ENCODE measurements at regions not wholly inside any gene's neighbourhood (a gene's known extent, or its start where the extent isn't known, plus 50 kb on each side); places are given as distances from the start of the nearest gene placed in this dataset.

- TF ChIP-seq, protein P1, sequence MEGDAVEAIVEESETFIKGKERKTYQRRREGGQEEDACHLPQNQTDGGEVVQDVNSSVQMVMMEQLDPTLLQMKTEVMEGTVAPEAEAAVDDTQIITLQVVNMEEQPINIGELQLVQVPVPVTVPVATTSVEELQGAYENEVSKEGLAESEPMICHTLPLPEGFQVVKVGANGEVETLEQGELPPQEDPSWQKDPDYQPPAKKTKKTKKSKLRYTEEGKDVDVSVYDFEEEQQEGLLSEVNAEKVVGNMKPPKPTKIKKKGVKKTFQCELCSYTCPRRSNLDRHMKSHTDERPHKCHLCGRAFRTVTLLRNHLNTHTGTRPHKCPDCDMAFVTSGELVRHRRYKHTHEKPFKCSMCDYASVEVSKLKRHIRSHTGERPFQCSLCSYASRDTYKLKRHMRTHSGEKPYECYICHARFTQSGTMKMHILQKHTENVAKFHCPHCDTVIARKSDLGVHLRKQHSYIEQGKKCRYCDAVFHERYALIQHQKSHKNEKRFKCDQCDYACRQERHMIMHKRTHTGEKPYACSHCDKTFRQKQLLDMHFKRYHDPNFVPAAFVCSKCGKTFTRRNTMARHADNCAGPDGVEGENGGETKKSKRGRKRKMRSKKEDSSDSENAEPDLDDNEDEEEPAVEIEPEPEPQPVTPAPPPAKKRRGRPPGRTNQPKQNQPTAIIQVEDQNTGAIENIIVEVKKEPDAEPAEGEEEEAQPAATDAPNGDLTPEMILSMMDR (IDR thresholded peaks at IDR 0.05): no peak
- TF ChIP-seq, protein P2, sequence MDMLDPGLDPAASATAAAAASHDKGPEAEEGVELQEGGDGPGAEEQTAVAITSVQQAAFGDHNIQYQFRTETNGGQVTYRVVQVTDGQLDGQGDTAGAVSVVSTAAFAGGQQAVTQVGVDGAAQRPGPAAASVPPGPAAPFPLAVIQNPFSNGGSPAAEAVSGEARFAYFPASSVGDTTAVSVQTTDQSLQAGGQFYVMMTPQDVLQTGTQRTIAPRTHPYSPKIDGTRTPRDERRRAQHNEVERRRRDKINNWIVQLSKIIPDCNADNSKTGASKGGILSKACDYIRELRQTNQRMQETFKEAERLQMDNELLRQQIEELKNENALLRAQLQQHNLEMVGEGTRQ (IDR thresholded peaks at IDR 0.05): no peak
- TF ChIP-seq EP300 (IDR thresholded peaks at IDR 0.05) (no peak), SREBF2 (IDR thresholded peaks at IDR 0.05) (no peak), POLR2A (IDR thresholded peaks at IDR 0.05; ENCODE audit: low read length) (no peak), HEYL (CRISPR knock-in tag; IDR thresholded peaks at IDR 0.05) (no peak), RNF2 (IDR thresholded peaks at IDR 0.05; ENCODE audit: borderline replicate concordance, low read depth) (no peak)
- TF ChIP-seq, protein P3, sequence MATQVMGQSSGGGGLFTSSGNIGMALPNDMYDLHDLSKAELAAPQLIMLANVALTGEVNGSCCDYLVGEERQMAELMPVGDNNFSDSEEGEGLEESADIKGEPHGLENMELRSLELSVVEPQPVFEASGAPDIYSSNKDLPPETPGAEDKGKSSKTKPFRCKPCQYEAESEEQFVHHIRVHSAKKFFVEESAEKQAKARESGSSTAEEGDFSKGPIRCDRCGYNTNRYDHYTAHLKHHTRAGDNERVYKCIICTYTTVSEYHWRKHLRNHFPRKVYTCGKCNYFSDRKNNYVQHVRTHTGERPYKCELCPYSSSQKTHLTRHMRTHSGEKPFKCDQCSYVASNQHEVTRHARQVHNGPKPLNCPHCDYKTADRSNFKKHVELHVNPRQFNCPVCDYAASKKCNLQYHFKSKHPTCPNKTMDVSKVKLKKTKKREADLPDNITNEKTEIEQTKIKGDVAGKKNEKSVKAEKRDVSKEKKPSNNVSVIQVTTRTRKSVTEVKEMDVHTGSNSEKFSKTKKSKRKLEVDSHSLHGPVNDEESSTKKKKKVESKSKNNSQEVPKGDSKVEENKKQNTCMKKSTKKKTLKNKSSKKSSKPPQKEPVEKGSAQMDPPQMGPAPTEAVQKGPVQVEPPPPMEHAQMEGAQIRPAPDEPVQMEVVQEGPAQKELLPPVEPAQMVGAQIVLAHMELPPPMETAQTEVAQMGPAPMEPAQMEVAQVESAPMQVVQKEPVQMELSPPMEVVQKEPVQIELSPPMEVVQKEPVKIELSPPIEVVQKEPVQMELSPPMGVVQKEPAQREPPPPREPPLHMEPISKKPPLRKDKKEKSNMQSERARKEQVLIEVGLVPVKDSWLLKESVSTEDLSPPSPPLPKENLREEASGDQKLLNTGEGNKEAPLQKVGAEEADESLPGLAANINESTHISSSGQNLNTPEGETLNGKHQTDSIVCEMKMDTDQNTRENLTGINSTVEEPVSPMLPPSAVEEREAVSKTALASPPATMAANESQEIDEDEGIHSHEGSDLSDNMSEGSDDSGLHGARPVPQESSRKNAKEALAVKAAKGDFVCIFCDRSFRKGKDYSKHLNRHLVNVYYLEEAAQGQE (IDR thresholded peaks at IDR 0.05): no peak
Measured at GRCh38 chr10:130232166-130233034, 96.2 kb downstream of the GLRX3 start.

Measured in A549 (cell line).